HEK293 (cell line): ENCODE measurements at regions not wholly inside any gene's neighbourhood (a gene's known extent, or its start where the extent isn't known, plus 50 kb on each side); places are given as distances from the start of the nearest gene placed in this dataset.

Experiments
- CTCF ChIA-PET: fragments of 350-600 bp; formaldehyde crosslinking; extraction: SDS; loops from one replicate; lab custom pipeline; 2021; ENCODE audit warnings: antibody characterized with exemption; lab: Yijun Ruan, JAX
- POLR2A ChIA-PET: fragments of 300-600 bp; formaldehyde crosslinking; extraction: SDS; loops from one replicate; lab custom pipeline; 2020; ENCODE audit warnings: antibody characterized with exemption, inconsistent platforms; lab: Yijun Ruan, JAX
- H3K27ac ChIP-seq: fragments of 200-500 bp; sonication (Bioruptor generic); 2 replicates; pipeline ENCODE4 v1.5.1; 2014; ENCODE audit warnings: low read depth, low read length, control low read depth, inconsistent platforms; ENCODE audit errors: extremely low read depth
- H3K36me3 ChIP-seq, 2 experiments: fragments of 200-500 bp in 1 of 2; sonication (Bioruptor generic) in 1 of 2; 1 replicate in 1 of 2; 2 replicates in 1 of 2; pipeline ENCODE4 v1.5.1; 2014 to 2017; ENCODE audit warnings: inconsistent platforms in 2 of 2, low read length in 2 of 2; ENCODE audit not compliant: control insufficient read depth in 2 of 2, insufficient read depth in 1 of 2
- H3K4me1 ChIP-seq: fragments of 200-500 bp; sonication (Bioruptor generic); 2 replicates; pipeline ENCODE4 v1.5.1; 2014; ENCODE audit warnings: mild to moderate bottlenecking, low read length, inconsistent platforms; ENCODE audit not compliant: control insufficient read depth, insufficient read depth
- H3K4me3 ChIP-seq: 2 replicates; pipeline ENCODE4 v1.5.1; 2011; ENCODE audit warnings: low read depth, mild to moderate bottlenecking, control low read depth, low read length, moderate library complexity
- H3K9me3 ChIP-seq: fragments of 200-500 bp; sonication (Bioruptor generic); 2 replicates; pipeline ENCODE4 v1.5.1; 2014; ENCODE audit warnings: low read depth, low read length, inconsistent platforms; ENCODE audit not compliant: control insufficient read depth, insufficient read depth
- GLIS2 ChIP-seq: fragments of 450-650 bp; formaldehyde crosslinking; IDR thresholded peaks from 2 replicates; pipeline ENCODE4 v1.5.1; 2016; ENCODE audit warnings: missing biosample characterization, missing genetic modification characterization
- KLF1 ChIP-seq: fragments of 450-650 bp; formaldehyde crosslinking; IDR thresholded peaks from 2 replicates; pipeline ENCODE4 v1.5.1; 2016; ENCODE audit warnings: missing biosample characterization, missing genetic modification characterization
- PRDM1 ChIP-seq: fragments of 450-650 bp; formaldehyde crosslinking; IDR thresholded peaks from 2 replicates; pipeline ENCODE4; 2016; ENCODE audit warnings: missing biosample characterization, missing genetic modification characterization
- SP2 ChIP-seq: fragments of 450-650 bp; formaldehyde crosslinking; IDR thresholded peaks from 2 replicates; pipeline ENCODE4 v1.5.1; 2016; ENCODE audit warnings: missing biosample characterization, missing genetic modification characterization
- ZBTB8A ChIP-seq: fragments of 450-650 bp; formaldehyde crosslinking; IDR thresholded peaks from 2 replicates; pipeline ENCODE4 v1.5.1; 2016; ENCODE audit warnings: missing biosample characterization, missing genetic modification characterization
- ZEB2 ChIP-seq: fragments of 450-650 bp; formaldehyde crosslinking; IDR thresholded peaks from 2 replicates; pipeline ENCODE4 v1.5.1; 2016; ENCODE audit warnings: missing biosample characterization, missing genetic modification characterization
- ZFHX2 ChIP-seq: fragments of 450-650 bp; formaldehyde crosslinking; conservative IDR thresholded peaks from 2 replicates; pipeline ENCODE4 v1.5.1; 2016; ENCODE audit warnings: missing biosample characterization, missing genetic modification characterization
- ZFP37 ChIP-seq: fragments of 450-650 bp; formaldehyde crosslinking; IDR thresholded peaks from 2 replicates; pipeline ENCODE4 v1.5.1; 2016; ENCODE audit warnings: missing biosample characterization, missing genetic modification characterization
- ZNF157 ChIP-seq: fragments of 450-650 bp; formaldehyde crosslinking; IDR thresholded peaks from 2 replicates; pipeline ENCODE4 v1.5.1; 2016; ENCODE audit warnings: missing biosample characterization, missing genetic modification characterization
- ZNF169 ChIP-seq: fragments of 450-650 bp; formaldehyde crosslinking; IDR thresholded peaks from 2 replicates; pipeline ENCODE4 v1.5.1; 2016; ENCODE audit warnings: missing biosample characterization, missing genetic modification characterization
- ZNF174 ChIP-seq: fragments of 450-650 bp; formaldehyde crosslinking; IDR thresholded peaks from 2 replicates; pipeline ENCODE4 v1.5.0; 2017; ENCODE audit warnings: missing biosample characterization, mild to moderate bottlenecking, missing genetic modification characterization
- ZNF19 ChIP-seq: fragments of 450-650 bp; formaldehyde crosslinking; IDR thresholded peaks from 2 replicates; pipeline ENCODE4; 2016; ENCODE audit warnings: missing biosample characterization, missing genetic modification characterization, low read depth
- ZNF24 ChIP-seq: fragments of 450-650 bp; formaldehyde crosslinking; IDR thresholded peaks from 2 replicates; pipeline ENCODE4 v1.5.1; 2016; ENCODE audit warnings: missing biosample characterization, missing genetic modification characterization
- ZNF248 ChIP-seq: fragments of 450-650 bp; formaldehyde crosslinking; IDR thresholded peaks from 2 replicates; pipeline ENCODE4 v1.5.1; 2017; ENCODE audit warnings: missing biosample characterization, missing genetic modification characterization
- ZNF266 ChIP-seq: fragments of 450-650 bp; formaldehyde crosslinking; IDR thresholded peaks from 2 replicates; pipeline ENCODE4 v1.5.1; 2016; ENCODE audit warnings: missing biosample characterization, missing genetic modification characterization, low read depth
- ZNF274 ChIP-seq, 2 experiments: fragments of 200-500 bp in 1 of 2; fragments of 450-650 bp in 1 of 2; sonication (Bioruptor generic) in 1 of 2; formaldehyde crosslinking in 1 of 2; IDR thresholded peaks; 2 replicates each; pipeline versions ENCODE4 v1.5.1 to v1.6.1; 2014 to 2016; ENCODE audit warnings: borderline replicate concordance in 1 of 2, inconsistent platforms in 1 of 2, low read length in 1 of 2, missing biosample characterization in 1 of 2, missing genetic modification characterization in 1 of 2
- ZNF350 ChIP-seq: fragments of 450-650 bp; formaldehyde crosslinking; IDR thresholded peaks from 2 replicates; pipeline ENCODE4 v1.5.0; 2017; ENCODE audit warnings: missing biosample characterization, mild to moderate bottlenecking, missing genetic modification characterization
- ZNF544 ChIP-seq: fragments of 450-650 bp; formaldehyde crosslinking; IDR thresholded peaks from 2 replicates; pipeline ENCODE4 v1.5.0; 2017; ENCODE audit warnings: missing biosample characterization, missing genetic modification characterization
- ZNF555 ChIP-seq: fragments of 450-650 bp; formaldehyde crosslinking; conservative IDR thresholded peaks from 2 replicates; pipeline ENCODE4 v1.5.1; 2017; ENCODE audit warnings: missing biosample characterization, mild to moderate bottlenecking, missing genetic modification characterization, inconsistent platforms
- ZNF558 ChIP-seq: fragments of 450-650 bp; formaldehyde crosslinking; IDR thresholded peaks from 2 replicates; pipeline ENCODE4 v1.5.1; 2016; ENCODE audit warnings: missing biosample characterization, missing genetic modification characterization
- ZNF596 ChIP-seq: fragments of 450-650 bp; IDR thresholded peaks from 2 replicates; pipeline ENCODE4 v1.5.0; 2018; ENCODE audit warnings: missing biosample characterization, mild to moderate bottlenecking, missing genetic modification characterization, moderate library complexity
- ZNF791 ChIP-seq: fragments of 450-650 bp; formaldehyde crosslinking; IDR thresholded peaks from 2 replicates; pipeline ENCODE4 v1.5.1; 2016; ENCODE audit warnings: missing biosample characterization, missing genetic modification characterization
- TF ChIP-seq, protein P1 (sequence below): fragments of 450-650 bp; formaldehyde crosslinking; IDR thresholded peaks from 2 replicates; pipeline ENCODE4 v1.5.1; 2016; ENCODE audit warnings: missing biosample characterization, missing genetic modification characterization, low read depth
- TF ChIP-seq, protein P2 (sequence below): fragments of 450-650 bp; formaldehyde crosslinking; IDR thresholded peaks from 2 replicates; pipeline ENCODE4 v1.5.1; 2016; ENCODE audit warnings: missing biosample characterization, missing genetic modification characterization
- TF ChIP-seq, protein P3 (sequence below): fragments of 450-650 bp; formaldehyde crosslinking; IDR thresholded peaks from 2 replicates; pipeline ENCODE4 v1.5.1; 2017; ENCODE audit warnings: missing biosample characterization, missing genetic modification characterization
- TF ChIP-seq, protein P4 (sequence below): fragments of 450-650 bp; formaldehyde crosslinking; IDR thresholded peaks from 2 replicates; pipeline ENCODE4 v1.5.1; 2016; ENCODE audit warnings: missing biosample characterization, missing genetic modification characterization, borderline replicate concordance

DNA sequence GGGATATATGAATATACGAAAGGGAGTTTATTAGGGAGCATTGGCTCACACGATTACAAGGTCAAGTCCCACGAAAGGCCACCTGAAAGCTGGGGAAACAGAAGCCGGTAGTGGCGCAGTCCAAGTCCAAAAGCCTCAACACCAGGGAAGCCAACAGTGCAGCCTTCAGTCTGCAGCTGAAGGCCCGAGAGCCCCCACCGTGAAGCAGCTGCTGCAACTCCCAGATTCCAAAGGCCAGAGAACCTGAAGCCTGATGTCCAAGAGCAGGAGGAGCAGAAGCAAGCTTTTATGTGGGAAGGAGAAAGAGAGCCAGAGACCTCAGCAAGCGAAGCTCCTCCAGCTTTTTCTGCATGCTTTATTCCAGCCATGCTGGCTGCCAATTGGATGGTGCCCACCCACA lies 275.8 kb downstream of the PTTG2 start:
- H3K36me3 ChIP-seq, result no peaks in the 10 kb centered on the region
- no peaks in the 10 kb centered on the region for H3K9me3 ChIP-seq
- CTCF ChIA-PET, result no interaction called here
- H3K4me1 ChIP-seq, result no peaks in the 10 kb centered on the region
- no peak overlapping the region for H3K4me3 ChIP-seq
- TF ChIP-seq ZNF169 (no peak), SP2 (tag by site-specific recombination) (no peak), ZFP37 (no peak), ZNF350 (tag by site-specific recombination) (no peak), ZNF174 (tag by site-specific recombination) (no peak), KLF1 (tag by site-specific recombination) (no peak), ZNF544 (tag by site-specific recombination) (no peak), ZNF248 (tag by site-specific recombination) (no peak), ZNF791 (no peak), ZNF596 (tag by site-specific recombination) (no peak), ZNF266 (no peak), ZFHX2 (tag by site-specific recombination) (no peak), ZEB2 (tag by site-specific recombination) (no peak), ZNF274 (IDR thresholded peaks at IDR 0.05; ENCODE audit: low read length) (no peak), ZNF274 (tag by site-specific recombination; IDR thresholded peaks at IDR 0.05; ENCODE audit: borderline replicate concordance) (no peak)
- POLR2A ChIA-PET, result no interaction called here
- H3K27ac ChIP-seq, result no peak overlapping the region

DNA sequence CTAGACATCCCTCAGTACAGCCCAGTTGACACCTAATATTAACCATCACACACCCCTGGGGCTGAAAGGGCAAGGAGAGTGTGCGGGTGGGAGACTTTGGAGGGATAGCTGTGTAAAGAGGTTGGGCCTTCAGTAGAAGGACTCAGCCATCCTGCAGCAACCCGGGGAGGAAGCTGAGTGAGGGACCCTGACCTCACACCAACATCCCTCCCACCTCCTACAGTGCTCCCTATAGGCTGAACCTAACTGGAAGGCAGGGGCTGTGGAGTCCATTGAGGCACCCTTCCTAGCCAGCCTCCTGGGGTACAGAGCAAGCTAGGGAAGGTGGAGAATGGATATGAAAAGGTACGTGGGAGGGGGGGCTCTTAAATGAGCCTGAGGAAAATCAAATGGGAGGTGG lies 276.3 kb downstream of the PTTG2 start:
- ChIA-PET POLR2A (no interaction called here), CTCF (no interaction called here)
- Histone ChIP-seq H3K27ac (no peak overlapping the region), H3K4me3 (no peak overlapping the region), H3K4me1 (no peaks in the 10 kb centered on the region), H3K36me3 (no peaks in the 10 kb centered on the region), H3K9me3 (no peaks in the 10 kb centered on the region)
- TF ChIP-seq, protein P1, sequence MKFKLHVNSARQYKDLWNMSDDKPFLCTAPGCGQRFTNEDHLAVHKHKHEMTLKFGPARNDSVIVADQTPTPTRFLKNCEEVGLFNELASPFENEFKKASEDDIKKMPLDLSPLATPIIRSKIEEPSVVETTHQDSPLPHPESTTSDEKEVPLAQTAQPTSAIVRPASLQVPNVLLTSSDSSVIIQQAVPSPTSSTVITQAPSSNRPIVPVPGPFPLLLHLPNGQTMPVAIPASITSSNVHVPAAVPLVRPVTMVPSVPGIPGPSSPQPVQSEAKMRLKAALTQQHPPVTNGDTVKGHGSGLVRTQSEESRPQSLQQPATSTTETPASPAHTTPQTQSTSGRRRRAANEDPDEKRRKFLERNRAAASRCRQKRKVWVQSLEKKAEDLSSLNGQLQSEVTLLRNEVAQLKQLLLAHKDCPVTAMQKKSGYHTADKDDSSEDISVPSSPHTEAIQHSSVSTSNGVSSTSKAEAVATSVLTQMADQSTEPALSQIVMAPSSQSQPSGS (tag by site-specific recombination), result no peak
- TF ChIP-seq, protein P2, sequence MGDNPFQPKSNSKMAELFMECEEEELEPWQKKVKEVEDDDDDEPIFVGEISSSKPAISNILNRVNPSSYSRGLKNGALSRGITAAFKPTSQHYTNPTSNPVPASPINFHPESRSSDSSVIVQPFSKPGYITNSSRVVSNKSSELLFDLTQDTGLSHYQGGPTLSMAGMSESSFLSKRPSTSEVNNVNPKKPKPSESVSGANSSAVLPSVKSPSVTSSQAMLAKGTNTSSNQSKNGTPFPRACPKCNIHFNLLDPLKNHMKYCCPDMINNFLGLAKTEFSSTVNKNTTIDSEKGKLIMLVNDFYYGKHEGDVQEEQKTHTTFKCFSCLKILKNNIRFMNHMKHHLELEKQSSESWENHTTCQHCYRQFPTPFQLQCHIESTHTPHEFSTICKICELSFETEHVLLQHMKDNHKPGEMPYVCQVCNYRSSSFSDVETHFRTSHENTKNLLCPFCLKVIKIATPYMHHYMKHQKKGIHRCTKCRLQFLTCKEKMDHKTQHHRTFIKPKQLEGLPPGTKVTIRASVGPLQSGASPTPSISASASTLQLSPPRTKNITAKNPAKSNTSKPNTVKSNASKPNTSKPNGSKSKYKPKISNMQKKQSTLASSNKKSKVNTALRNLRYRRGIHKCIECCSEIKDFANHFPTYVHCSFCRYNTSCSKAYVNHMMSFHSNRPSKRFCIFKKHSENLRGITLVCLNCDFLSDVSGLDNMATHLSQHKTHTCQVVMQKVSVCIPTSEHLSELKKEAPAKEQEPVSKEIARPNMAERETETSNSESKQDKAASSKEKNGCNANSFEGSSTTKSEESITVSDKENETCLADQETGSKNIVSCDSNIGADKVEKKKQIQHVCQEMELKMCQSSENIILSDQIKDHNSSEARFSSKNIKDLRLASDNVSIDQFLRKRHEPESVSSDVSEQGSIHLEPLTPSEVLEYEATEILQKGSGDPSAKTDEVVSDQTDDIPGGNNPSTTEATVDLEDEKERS (tag by site-specific recombination), result no peak

DNA sequence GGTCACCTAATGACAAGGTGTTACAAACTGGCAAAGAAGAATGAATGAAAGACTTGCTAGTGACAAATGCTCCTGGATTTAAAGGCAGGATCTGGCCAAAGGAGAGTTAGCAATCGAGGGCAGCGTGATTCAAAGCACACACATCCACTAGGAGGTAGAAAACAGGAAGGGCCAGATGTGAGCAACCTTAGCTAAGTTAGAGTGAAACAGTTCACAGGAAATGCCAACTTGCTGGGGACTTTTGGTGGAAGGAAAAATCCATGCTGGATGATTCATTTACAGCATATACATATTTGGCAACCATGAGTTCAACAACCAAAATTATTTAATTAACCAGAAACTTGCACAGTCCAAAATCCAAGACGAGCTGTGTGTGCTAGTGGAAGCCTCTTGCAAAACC lies 276.9 kb downstream of the PTTG2 start:
- Histone ChIP-seq H3K27ac (no peak overlapping the region), H3K36me3 (no peaks in the 10 kb centered on the region), H3K4me1 (no peaks in the 10 kb centered on the region), H3K4me3 (no peak overlapping the region), H3K9me3 (no peaks in the 10 kb centered on the region)
- POLR2A ChIA-PET, result no interaction called here
- CTCF ChIA-PET, result no interaction called here
- TF ChIP-seq ZNF555 (tag by site-specific recombination), result no peak
- TF ChIP-seq GLIS2, result no peak
- TF ChIP-seq ZNF24 (tag by site-specific recombination), result no peak
- no peak for TF ChIP-seq ZNF558 (tag by site-specific recombination)
- TF ChIP-seq ZNF157, result no peak
- no peak for TF ChIP-seq ZBTB8A (tag by site-specific recombination)
- no peak for TF ChIP-seq PRDM1 (tag by site-specific recombination)
- TF ChIP-seq, protein P3, sequence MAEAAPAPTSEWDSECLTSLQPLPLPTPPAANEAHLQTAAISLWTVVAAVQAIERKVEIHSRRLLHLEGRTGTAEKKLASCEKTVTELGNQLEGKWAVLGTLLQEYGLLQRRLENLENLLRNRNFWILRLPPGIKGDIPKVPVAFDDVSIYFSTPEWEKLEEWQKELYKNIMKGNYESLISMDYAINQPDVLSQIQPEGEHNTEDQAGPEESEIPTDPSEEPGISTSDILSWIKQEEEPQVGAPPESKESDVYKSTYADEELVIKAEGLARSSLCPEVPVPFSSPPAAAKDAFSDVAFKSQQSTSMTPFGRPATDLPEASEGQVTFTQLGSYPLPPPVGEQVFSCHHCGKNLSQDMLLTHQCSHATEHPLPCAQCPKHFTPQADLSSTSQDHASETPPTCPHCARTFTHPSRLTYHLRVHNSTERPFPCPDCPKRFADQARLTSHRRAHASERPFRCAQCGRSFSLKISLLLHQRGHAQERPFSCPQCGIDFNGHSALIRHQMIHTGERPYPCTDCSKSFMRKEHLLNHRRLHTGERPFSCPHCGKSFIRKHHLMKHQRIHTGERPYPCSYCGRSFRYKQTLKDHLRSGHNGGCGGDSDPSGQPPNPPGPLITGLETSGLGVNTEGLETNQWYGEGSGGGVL, result no peak
- TF ChIP-seq, protein P4, sequence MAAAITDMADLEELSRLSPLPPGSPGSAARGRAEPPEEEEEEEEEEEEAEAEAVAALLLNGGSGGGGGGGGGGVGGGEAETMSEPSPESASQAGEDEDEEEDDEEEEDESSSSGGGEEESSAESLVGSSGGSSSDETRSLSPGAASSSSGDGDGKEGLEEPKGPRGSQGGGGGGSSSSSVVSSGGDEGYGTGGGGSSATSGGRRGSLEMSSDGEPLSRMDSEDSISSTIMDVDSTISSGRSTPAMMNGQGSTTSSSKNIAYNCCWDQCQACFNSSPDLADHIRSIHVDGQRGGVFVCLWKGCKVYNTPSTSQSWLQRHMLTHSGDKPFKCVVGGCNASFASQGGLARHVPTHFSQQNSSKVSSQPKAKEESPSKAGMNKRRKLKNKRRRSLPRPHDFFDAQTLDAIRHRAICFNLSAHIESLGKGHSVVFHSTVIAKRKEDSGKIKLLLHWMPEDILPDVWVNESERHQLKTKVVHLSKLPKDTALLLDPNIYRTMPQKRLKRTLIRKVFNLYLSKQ (tag by site-specific recombination), result no peak
- TF ChIP-seq ZEB2 (tag by site-specific recombination), result no peak
- no peak for TF ChIP-seq ZNF19
